NCI-H1930 (cell line): ENCODE measurements at regions not wholly inside any gene's neighbourhood (a gene's known extent, or its start where the extent isn't known, plus 50 kb on each side); places are given as distances from the start of the nearest gene placed in this dataset.

Source experiments
- DNase-seq, 2 experiments: peaks; one replicate each; lab custom pipeline; 2025; lab: John Stamatoyannopoulos, UW

- no peak for DNase-seq
Measured at GRCh38 chr6:14789996-14790395, 455.9 kb upstream of the JARID2 start.

- no peak for DNase-seq
Measured at GRCh38 chr6:14790976-14791375, 454.9 kb upstream of the JARID2 start.

- DNase-seq = no peak
Measured at GRCh38 chr6:14791526-14791925, 454.3 kb upstream of the JARID2 start.

DNA sequence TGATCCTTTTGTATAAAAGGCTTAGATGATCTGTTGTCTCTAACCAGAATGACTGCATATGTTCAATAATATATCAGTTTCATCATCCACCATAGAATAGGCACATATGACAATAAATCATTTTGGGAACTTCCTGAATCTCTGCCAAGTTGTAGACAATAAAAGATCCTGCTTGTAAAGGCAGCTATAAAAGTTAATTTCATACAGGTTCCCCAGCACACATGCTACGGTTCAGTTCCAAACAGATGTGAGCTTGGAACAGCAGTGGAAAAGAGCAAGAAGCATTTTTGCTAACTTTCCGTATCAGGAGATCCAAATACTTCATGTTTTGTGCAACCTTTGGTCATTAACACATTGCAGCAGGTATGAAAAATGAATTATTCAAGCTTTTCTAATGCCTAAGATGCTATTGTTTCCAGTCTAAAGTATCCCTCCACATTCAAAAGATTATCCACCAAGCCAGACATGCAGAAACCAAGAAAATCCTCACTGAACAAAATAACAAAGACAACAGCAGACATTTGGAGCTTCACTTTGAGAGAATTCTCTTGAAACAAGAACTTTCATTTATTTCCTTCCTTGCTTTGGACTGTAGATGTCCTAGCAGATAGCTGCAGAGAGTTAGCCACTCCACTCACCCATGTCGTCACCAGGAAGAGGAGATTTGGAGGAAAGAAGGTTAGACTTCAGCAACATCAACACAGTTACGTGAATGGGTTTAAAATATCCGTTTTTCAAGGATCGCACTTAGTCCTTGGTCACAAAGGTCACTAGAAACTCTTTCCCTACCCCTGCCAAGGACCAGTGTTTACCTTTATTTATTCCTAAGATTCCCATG, 453.5 kb upstream of the JARID2 start:
- no peak for DNase-seq

DNA sequence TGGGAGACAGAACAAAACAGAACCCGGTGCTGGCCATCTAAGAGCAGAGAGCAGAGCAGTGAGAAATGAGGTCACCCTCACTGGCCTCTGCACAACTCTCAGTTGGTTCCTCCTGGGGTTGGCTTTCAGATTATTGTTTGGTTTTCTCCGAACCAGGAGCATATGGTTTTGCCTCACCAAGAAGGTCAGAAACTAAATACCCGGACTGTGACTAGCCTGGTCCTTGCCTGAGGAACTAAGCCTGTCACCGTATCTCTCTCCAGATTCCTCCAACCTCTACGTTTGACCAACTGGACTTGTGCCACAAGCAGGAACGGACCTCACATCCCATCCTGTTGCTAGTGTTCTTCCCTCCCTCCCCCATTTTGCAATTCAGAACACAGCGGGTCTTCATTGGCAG, 450.4 kb upstream of the JARID2 start:
- DNase-seq = no peak

- peak in 1 of 2 experiments; percentile 66 for DNase-seq
Measured at GRCh38 chr6:14796974-14797762, 448.7 kb upstream of the JARID2 start.

DNA sequence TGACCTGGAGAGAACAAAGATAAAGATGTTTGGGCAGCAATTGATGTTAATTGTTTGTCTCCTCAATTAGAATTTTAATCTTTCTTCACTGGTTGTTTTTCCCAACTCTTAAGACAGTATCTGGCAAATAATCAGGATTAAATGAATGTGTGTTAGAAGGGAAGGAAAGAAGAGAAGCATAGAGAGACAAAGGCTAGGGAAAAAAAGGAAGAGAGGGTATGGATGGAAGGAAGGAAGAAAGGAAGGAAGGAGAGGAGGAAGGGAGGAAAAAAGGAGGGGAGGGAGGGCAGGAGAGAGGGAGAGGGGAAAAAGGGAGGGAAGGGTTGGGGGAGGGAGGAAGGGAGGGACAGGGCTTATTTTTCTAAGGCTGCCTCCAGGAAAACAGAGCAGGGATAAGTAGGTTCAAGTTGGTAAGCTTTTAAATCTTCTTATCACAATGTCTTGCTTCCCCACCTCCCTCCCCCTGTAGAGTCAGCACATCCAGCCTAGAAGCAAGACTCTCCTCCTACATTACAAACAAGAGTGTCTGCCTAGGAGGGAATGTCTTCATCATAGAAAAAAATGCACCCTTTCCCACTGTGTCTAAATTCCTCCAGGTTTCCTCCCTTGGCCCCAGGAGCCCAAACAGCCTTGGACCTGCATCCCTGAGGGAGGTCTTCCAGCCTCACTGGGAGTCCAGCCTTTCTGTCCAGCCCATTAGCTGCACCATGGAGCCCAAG, 447.8 kb upstream of the JARID2 start:
- DNase-seq = no peak

DNA sequence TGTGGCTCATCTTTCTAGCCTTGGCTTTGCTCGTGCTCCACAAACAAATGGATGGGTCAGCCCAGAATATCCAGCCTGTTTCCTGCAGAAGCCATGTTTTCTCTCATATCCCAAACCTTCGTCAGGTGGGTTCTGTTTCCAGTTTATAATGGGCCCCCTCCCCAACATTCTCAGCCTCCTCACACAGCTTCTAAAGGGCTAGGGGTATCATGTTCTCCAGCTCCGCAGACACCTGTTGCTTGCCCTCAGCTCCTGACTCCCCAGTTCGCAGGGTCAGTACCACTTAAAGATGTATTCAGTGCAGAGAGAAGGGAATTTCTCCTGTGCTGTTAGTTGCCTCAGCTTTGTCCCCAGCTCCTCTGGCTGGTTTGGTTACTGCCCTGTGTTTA, 447.3 kb upstream of the JARID2 start:
- no peak for DNase-seq

- DNase-seq = no peak
Measured at GRCh38 chr6:14798996-14799588, 446.8 kb upstream of the JARID2 start.

DNA sequence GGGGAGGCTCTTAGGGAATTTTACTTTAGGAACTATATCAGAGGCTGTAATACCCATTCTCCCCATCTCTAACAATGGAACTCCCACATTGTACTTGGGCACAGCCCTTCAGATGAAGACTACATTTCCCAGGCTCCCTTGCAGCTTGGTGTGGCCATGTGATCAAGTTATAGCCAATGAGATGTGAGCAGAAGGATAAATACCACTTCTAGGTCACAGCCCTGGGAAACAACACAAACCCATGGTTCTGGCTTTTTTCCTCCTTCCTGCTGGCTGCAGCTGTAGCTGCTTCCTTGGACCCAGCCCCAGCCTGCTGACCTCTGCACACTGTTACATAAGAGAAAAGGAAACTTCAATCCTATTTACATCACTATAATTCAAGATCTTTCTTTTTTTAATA, 445.9 kb upstream of the JARID2 start:
- DNase-seq = peak; percentile 15 to 48

DNA sequence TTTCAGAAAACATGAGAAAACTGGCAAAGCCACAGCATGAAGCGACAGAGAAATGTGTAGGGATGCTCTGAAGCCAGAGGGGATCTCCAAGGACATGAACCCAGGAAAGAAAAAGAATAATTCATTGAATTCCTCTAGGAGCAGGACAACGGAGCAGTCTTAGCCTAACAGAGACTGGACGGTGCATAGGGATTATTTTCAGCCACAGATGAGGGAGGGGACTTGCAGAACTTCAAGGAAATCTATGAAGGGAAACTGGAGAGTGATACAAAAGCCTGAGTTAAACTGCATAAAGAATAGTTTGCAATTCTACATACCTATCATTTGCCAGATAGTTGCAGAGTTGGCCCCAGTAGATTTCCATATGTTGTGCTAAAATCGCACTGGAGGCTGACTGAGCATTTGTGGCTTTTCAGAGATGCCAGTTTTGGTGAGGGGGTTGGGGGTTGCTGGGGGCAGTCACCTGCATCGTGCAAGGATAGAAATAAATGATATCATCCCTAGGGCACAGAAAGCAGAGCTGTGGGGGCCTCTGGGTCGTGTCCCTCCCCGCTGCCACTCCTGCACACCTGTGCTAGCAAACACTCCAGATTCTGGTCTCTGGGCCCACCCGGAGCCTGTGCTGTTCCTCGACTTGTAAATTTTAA, 443.2 kb upstream of the JARID2 start:
- no peak for DNase-seq

GRCh38 chr6:14804001-14804784, 441.7 kb upstream of the JARID2 start:
- DNase-seq = no peak

DNA sequence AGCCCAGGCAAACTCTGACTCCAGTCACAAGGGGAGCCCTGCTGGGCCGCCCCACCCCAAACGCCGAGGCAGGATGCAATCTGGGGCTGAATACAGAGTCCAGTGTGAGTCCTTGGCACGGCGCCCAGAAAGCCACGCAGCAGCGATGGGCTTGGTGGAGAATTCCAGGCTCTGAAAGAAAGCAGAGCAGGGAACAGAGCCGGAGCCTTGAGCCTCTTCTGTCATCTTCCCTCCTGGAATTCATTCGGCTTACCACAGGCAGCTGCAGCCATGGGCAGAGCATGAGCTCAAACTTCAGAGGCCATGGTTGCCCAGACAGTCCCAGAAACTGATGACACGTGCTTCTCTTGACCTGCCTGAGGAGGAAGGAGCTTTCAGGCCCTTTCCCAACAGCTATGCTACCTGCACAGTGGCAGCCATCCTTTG, 441.1 kb upstream of the JARID2 start:
- DNase-seq = no peak

GRCh38 chr6:14806101-14806500, 439.8 kb upstream of the JARID2 start:
- DNase-seq = no peak

- DNase-seq = no peak
Measured at GRCh38 chr6:14807130-14807529, 438.7 kb upstream of the JARID2 start.

GRCh38 chr6:14807971-14808370, 437.9 kb upstream of the JARID2 start:
- DNase-seq = no peak

DNA sequence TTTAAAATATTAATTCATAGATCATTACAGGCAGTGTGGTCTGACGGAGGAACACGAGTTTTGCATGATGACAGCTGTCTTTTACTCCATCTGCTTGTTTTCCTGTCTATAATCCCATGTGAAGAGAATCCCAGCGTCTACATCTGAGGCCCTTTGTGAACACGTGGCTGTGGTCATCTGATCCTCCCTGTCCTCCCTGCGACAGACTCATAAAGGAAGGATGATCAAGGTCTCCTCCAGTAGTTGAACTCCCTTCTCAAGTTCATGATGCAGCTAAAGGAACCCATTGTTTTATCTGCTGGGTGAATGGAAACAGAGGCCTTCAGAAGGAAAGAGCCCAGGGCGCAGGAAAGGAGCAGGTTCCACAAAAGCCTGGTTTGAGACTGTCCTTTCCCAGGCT, 435.8 kb upstream of the JARID2 start:
- DNase-seq = no peak

GRCh38 chr6:14811775-14812428, 434.0 kb upstream of the JARID2 start:
- no peak for DNase-seq

GRCh38 chr6:14814016-14814415, 431.9 kb upstream of the JARID2 start:
- DNase-seq = no peak

DNA sequence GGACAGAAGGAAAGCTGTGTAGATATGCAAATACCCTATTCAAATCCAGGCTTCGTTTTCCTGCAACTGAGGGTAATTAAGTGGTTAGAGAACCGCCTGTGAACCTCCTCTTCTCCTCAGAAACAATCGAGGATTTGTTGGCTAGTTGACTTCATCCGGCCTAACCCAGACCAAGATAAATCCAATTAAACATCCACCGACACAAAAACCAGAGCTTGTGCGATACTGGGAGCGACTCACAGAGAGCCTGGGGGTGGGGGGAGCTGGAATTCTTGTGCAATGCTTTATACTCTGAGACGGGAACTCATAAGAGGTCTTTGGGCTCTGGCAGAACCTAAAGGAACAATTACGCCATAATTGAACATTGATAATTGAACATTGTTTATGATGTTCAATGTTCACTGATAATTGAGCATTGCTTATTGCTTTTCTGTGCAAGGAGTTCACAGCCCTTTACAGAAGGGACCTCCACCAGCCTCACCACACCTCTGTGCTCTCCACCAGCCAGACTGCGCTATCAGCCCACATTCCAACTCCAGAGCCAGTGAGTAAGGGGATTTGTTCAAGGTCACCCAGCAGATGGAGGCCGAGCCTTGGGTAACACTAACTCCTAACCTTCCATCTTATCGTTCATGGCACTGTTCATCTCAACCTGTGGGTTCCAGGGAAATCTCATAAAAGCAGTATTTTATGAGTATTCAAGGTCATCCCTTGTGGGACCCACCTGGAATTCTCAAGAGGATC, 429.6 kb upstream of the JARID2 start:
- no peak for DNase-seq
